Astrocyte of the spinal cord (primary cell): ENCODE measurements at regions not wholly inside any gene's neighbourhood (a gene's known extent, or its start where the extent isn't known, plus 50 kb on each side); places are given as distances from the start of the nearest gene placed in this dataset.
"Not testable (repeated sequence)": the region's sequence is repeated elsewhere in the genome, so short reads cannot be mapped to it uniquely, and the experiment has no call there.

Experiments
- DNase-seq: peaks from one replicate; pipeline ENCODE4 v3.0.0; 2011; ENCODE audit warnings: low read depth, low spot score
- H3K4me3 ChIP-seq: 2 replicates; pipeline ENCODE4 v1.5.1; 2011; ENCODE audit warnings: low read depth, mild to moderate bottlenecking, low read length, moderate library complexity
- in situ Hi-C: cut with HindIII; loops from 2 replicates; pipeline ENCODE4 v1.10.0; 2017; ENCODE audit warnings: low sequenced_read_pairs
- TF ChIP-seq, protein P1 (sequence below): IDR thresholded peaks from 2 replicates; pipeline ENCODE4 v1.5.1; 2012; ENCODE audit warnings: low read depth, mild to moderate bottlenecking, low read length, inconsistent platforms

DNA sequence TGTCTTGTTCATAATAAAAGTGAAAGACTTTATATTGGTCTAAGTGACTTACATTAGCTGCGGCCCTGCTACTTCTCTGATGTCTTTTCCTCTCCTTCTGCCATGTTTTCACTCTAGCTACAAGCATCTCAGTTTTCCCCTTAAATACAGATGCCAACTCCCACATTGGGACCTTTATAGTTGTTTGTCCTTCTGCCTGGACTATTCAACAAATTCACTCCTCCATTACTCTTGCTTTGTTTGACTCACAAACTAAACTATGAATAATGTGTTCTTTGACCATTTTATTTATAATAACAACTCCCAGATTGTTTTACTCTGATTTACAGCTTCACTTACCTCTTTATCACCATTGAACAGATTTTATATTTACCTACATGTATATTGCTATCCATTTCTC, 1369.9 kb downstream of the SI start:
- in situ Hi-C loops, result no loop called here
- no peak for DNase-seq
- TF ChIP-seq, protein P1, sequence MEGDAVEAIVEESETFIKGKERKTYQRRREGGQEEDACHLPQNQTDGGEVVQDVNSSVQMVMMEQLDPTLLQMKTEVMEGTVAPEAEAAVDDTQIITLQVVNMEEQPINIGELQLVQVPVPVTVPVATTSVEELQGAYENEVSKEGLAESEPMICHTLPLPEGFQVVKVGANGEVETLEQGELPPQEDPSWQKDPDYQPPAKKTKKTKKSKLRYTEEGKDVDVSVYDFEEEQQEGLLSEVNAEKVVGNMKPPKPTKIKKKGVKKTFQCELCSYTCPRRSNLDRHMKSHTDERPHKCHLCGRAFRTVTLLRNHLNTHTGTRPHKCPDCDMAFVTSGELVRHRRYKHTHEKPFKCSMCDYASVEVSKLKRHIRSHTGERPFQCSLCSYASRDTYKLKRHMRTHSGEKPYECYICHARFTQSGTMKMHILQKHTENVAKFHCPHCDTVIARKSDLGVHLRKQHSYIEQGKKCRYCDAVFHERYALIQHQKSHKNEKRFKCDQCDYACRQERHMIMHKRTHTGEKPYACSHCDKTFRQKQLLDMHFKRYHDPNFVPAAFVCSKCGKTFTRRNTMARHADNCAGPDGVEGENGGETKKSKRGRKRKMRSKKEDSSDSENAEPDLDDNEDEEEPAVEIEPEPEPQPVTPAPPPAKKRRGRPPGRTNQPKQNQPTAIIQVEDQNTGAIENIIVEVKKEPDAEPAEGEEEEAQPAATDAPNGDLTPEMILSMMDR, result no peak
- no peak overlapping the region for H3K4me3 ChIP-seq

DNA sequence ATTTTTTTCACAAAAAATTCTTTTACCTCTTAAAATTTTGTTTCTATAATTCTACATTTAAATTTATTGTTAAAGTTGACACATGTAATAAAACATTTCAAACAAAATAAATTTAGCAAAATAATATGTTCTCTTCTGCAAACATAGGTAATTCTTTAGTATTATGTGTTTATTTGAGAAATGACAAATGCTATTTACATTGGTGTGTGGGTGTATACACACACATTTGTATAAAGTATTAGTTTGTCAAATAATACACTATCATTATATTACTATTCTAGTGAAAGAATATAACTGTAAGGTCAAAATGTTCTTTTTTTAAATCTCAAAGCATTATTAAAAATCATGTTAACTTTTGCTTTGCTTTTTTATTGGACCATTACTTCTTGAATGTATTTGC, 1370.6 kb downstream of the SI start:
- in situ Hi-C loops, result no loop called here
- no peak for DNase-seq
- TF ChIP-seq, protein P1, result no peak
- H3K4me3 ChIP-seq, result no peak overlapping the region

DNA sequence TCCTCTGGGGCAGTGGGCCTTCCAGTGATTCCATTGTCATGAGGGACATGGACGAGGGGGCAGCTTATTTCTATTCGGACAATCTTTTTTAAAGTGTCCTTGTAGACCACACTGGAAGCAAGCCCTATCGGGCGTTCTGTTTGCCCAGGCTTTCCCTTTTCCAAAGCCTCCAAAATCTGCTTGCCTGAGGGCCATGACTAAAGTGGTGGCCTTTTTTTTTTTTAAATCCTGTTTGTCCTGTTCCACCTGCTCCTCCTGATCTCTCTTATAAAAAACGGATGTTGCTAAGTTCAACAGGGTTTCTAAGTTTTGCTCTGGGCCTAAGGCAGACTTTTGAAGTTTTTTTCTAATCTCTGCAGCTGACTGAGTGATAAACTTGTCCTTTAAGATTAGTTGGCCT, 1380.1 kb downstream of the SI start:
- H3K4me3 ChIP-seq, in situ Hi-C loops, DNase-seq: not testable (repeated sequence)

DNA sequence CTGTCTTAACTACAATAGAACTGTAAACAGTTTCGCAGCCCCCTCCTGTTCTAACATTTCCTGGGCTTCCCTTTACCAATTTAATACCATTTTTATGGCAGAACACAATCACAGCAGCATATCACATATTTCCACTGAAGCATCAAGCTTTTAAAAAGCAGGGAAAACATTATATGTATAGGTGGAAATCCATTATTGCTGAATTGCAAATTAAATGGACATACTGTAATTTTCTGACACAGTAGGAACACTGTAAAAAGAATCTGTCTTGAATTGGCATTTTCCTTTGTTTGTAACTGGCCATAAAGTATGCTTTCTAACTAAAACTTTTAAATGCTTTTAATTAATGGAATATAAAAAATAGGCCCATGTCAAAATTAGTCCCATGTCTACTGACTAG, 1385.8 kb downstream of the SI start:
- TF ChIP-seq, protein P1, result no peak
- in situ Hi-C loops, result no loop called here
- DNase-seq, result no peak
- H3K4me3 ChIP-seq, result no peak overlapping the region

DNA sequence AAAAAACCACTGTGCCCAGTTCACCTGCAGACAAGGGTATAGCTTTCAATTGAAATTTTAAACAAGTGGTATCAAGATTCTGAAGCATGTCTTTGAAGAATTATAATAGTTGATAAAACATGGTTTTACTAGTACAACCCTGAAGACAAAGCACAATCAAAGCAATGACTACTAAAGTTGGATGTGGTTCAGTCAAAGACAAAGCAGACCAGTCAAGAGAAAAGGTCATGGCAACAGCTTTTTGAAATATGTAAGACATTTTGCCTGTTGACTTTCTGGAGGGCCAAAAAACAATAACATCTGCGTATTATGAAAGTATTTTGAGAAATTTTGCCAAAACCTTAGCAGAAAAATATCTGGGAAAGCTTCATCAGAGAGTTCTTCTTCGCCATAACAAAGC, 1393.6 kb downstream of the SI start:
- in situ Hi-C loops, result no loop called here
- TF ChIP-seq, protein P1, result no peak
- DNase-seq, result no peak
- no peak overlapping the region for H3K4me3 ChIP-seq

DNA sequence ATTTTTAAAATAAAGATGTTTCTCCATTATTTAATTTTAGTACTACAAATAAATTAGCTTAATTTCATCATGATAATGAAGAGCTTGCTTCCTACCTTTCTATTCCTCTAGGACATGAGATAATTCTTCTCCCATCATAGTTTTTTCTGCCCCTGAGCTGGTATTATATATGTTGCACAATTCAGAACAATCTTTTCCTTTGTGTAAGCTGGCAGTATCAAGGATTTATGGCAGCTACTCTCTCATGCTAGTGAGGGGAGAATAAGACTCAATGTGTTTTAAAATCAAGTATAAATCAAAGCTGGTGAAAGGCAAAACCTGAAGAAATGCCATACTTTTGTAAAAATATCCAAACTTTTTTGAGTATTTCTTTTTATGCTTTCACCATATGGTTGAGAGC, 1405.3 kb downstream of the SI start:
- in situ Hi-C loops, result no loop called here
- no peak overlapping the region for H3K4me3 ChIP-seq
- no peak for DNase-seq
- TF ChIP-seq, protein P1, result no peak

DNA sequence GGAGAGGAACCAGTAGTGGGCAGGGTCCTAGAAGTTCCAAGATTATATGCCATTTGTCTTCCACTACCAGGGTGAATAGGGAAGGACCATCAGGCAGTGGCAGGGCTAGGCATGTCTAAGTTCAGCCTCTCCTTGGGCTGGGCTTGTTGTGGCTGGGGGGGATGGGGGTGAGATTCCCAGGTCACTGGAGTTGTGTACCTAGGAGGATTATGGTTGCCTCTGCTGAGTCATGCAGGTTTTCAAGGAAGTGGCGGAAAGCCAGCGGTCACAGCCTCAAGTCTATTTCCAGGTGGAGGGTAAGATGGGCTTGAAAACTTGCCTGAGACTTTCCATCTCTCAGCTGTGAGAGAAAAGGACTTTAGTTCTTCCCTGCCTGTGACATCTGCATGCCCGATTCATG, 1407.1 kb downstream of the SI start:
- no peak for DNase-seq
- no peak overlapping the region for H3K4me3 ChIP-seq
- TF ChIP-seq, protein P1, result no peak
- in situ Hi-C loops, result no loop called here
